ENCODE measurements at regions not wholly inside any gene's neighbourhood (a gene's known extent, or its start where the extent isn't known, plus 50 kb on each side); places are given as distances from the start of the nearest gene placed in this dataset.

DNA sequence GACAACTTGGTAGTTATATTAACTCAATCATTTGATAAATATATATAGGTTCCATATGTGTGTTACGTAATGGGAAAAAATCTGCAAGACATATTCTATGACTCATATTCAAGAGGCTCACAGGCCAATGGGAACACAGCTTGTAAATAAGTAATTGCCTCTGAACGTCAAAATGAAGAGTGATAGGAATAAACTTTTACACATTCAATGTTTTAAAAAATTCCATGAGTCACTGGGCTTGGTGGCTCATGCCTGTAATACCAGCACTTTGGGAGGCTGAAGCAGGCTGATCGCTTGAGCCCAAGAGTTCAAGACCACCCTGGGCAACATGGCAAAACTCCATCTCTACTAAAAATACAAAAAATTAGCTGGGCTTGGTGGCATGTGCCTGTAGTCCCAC is 209.4 kb upstream of the MCHR2 start:
- TF ChIP-seq, protein P1, sequence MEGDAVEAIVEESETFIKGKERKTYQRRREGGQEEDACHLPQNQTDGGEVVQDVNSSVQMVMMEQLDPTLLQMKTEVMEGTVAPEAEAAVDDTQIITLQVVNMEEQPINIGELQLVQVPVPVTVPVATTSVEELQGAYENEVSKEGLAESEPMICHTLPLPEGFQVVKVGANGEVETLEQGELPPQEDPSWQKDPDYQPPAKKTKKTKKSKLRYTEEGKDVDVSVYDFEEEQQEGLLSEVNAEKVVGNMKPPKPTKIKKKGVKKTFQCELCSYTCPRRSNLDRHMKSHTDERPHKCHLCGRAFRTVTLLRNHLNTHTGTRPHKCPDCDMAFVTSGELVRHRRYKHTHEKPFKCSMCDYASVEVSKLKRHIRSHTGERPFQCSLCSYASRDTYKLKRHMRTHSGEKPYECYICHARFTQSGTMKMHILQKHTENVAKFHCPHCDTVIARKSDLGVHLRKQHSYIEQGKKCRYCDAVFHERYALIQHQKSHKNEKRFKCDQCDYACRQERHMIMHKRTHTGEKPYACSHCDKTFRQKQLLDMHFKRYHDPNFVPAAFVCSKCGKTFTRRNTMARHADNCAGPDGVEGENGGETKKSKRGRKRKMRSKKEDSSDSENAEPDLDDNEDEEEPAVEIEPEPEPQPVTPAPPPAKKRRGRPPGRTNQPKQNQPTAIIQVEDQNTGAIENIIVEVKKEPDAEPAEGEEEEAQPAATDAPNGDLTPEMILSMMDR (IDR thresholded peaks at IDR 0.05; ENCODE audit: low read depth, low read length): no peak
- TF ChIP-seq POLR2A (IDR thresholded peaks at IDR 0.05; ENCODE audit: extremely low read depth, insufficient read length) (no peak), MYC (IDR thresholded peaks at IDR 0.05; ENCODE audit: low read depth, low read length) (no peak)
- TF ChIP-seq, protein P2, sequence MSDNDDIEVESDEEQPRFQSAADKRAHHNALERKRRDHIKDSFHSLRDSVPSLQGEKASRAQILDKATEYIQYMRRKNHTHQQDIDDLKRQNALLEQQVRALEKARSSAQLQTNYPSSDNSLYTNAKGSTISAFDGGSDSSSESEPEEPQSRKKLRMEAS (IDR thresholded peaks at IDR 0.05; ENCODE audit: low read depth, low read length): no peak

Data from NB4 (cell line).